Activated CD8-positive, alpha-beta memory T cell treated with anti-CD3 and anti-CD28 coated beads for 36 hours (primary cell): ENCODE measurements at regions not wholly inside any gene's neighbourhood (a gene's known extent, or its start where the extent isn't known, plus 50 kb on each side); places are given as distances from the start of the nearest gene placed in this dataset.
"Not testable (repeated sequence)": the region's sequence is repeated elsewhere in the genome, so short reads cannot be mapped to it uniquely, and the experiment has no call there.

Experiments
- CTCF ChIA-PET: fragments of 350-600 bp; sonication (Branson Sonifier 250); formaldehyde crosslinking; loops from one replicate; lab custom pipeline; 2021; ENCODE audit warnings: antibody characterized with exemption; lab: Charles Lee
- POLR2A ChIA-PET: fragments of 350-600 bp; sonication (Branson Sonifier 250); formaldehyde crosslinking; loops from one replicate; lab custom pipeline; 2021; ENCODE audit warnings: antibody characterized with exemption; lab: Charles Lee

DNA sequence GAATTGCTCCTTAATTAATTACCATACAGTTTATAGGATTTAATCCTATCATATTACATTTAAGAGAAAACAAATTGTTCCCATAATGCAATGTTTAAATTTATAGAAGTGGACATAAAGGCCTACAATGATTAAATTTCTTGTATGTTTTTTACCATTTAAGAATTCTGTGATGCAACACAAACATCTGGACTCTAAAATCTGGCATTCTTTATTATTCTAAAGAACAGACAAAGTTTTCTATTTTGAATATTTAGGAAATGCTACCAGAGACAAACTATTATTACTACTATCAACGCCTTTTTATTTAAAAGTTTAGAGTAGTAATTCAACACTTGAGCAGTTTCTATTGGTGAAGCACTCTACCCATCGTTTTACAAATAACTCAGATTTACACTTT, 535.1 kb downstream of the TMX3 start:
- CTCF ChIA-PET: no interaction called here
- POLR2A ChIA-PET: no interaction called here

DNA sequence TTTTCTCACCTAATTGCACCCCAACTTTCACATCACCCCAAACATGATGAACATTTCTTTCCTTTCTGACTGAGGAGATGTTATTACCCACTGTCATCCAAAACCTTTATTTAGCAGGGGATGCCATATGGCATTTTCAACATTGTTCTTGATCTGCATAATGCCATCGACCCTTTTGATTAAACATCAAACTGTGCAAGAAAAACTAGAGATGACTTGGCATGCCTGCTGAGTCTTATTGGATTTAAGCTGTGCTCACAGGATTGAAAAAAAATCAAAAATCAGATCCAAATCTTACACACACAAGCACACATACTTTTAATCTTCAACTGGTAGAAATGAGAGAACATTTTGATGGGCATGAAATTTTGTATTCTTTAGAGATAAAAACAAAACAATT, 536.0 kb downstream of the TMX3 start:
- ChIA-PET POLR2A (no interaction called here), CTCF (no interaction called here)

DNA sequence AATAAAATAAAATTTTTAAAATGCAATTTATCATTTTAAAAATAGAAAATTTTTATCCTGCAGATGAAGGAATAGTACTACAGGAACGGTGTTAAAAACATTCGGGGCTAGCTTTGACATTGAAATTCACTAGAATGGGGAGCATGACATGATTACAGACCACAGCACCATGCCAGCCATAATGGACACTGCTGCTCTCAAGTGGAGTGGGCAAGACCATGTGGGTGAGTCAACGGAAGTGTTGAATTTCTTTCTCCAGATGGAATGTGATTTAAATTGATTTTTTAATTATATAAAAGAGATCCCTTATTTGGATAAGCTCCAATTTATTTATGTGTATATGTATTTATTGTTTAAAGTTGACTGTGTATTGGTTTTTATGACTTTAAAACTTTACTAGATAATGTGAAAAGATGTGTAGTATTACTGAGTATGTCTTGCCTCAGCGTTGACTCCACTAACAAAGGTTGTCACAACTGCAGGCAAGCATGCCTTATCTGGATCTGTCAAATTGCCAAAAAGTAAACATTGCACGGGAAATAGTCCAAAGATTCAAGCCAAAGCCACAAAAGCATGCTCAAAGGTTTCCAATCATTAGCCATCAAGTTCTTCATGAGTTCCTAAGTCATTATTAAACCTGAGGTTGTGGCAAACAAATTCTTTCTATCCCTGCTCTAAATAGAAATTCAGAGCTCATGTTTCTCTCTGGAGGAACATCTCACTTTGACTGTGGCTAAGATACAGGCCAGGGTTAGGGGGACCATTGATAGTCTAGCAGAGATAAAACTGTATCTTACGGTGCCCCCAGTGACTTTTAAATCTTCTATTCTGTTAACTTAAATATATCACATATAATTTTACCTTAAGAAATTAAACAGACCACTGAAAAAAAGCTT, 536.9 kb downstream of the TMX3 start:
- ChIA-PET CTCF (no interaction called here), POLR2A (no interaction called here)

DNA sequence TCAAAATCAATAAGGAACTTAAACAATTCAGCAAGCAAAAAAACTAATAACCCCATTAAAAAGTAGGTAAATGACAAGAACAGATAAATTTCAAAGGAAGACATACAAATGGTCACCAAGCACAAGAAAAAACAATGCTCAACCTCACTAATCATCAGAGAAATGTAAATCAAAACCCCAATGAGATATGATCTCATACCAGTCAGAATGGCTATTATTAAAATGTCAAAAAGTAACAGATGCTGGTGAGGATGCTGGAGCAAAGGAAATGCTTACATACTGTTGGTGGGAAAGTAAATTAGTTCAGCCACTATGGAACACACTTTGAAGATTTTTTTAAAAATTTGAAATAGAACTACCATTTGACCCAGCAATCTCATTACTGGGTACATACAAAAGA, 538.0 kb downstream of the TMX3 start:
- POLR2A ChIA-PET: no interaction called here
- CTCF ChIA-PET: no interaction called here

DNA sequence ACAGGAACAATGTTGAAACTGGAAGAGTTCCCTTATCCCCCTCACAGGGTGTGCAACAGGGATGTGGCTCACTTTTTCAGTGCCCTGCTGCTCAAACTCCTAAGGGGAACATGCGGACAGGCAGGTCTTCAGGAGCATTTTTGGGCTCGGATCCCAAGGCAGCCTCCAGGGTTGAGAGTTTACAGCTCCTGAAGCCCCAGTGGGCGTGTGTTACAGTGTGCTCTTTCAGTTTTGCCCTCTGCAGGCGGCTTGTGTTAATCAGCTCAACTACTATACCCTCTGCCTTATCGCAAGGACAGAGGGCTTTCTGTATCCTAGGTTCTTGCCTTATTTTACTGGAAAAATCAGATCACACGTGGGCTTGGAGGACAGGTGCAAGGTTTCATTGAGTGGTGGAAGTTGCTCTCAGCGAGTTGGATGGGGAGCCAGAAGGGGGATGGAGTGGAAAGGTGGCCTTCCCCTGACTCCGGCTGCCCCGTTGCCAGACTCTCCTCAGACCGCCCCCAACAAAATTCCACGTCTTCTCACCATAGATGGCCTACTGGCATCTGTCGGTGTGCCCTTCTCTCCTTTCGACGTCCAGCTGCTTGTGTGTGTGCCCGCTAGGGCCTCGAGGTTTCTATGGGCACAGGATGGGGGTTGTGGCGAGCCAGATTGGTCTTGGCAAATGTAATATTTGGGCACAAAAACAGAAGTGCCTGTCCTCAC, 541.9 kb downstream of the TMX3 start:
- CTCF ChIA-PET: no interaction called here

DNA sequence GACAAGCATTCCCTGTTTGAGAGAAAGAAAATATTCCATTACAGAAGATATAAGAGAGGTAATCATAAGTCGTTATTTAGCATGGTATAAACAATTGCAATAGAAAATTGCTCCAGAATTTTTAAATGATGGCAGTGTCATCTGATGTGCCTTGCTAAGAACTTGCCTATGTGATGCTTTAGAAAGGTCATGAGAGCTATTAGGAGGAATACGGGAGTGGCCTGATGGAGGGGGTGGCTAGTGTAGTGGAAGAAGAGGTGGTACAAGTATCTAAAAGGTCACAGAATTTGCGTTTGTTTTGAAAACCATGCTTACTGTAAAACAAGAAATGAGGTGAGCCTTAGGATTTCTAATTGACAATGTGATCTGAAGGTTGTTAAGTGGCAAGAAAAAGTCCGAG, 550.0 kb downstream of the TMX3 start:
- POLR2A ChIA-PET: no interaction called here
- CTCF ChIA-PET: no interaction called here

More for the DNA sequence above, 541.9 kb downstream of the TMX3 start:
- POLR2A ChIA-PET: no interaction called here

DNA sequence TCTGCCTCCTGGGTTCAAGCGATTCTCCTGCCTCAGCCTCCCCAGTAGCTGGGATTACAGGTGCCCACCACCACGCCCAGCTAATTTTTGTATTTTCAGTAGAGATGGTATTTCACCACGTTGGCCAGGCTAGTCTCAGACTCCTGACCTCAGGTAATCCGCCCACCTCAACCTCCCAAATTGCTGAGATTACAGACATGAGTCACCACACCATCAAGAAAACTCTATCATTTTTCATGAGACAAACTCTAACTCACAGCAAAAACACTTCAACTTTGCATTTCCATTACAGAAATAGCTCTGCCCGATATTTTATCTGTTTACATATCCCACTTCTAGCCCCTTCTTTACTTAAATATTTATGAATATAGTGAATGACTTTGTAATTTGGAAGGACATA, 561.1 kb downstream of the TMX3 start:
- CTCF ChIA-PET: not testable (repeated sequence)

DNA sequence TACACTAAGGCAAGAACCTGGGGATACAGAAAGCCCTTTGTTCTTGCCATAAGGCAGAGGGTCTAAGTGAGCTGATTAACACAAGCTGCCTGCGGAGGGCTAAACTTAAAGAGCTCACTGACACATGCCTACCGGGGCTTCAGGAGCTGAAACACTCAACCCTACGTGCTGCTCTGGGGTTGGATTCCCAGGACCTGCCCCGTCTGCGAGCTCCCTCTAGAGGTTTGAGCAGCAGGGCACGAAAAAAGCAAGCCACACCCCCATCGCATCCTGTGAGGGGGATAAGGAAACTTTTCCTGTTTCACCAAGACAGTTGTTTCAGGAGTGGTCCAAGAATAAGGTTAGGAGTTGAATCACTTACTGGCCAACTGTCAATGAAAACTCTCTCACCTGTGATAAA, 562.1 kb downstream of the TMX3 start:
- ChIA-PET POLR2A (no interaction called here), CTCF (no interaction called here)

More for the DNA sequence above, 561.1 kb downstream of the TMX3 start:
- POLR2A ChIA-PET: not testable (repeated sequence)

DNA sequence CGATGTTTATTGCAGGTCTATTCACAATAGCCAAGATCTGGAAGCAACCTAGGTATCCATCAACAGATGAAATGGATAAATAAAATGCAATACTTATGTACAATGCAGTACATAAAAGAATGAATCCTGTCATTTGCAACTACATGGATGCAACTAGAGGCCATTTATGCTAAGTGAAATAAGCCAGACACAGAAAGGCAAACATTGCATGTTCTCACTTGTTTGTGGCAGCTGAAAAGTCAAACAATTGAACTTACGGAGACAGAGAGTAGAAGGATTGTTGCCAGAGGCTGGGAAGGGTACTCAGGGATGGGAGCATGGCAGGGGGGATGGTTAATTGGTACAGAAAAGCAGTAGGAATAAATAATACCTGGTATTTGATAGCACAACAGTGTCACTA, 563.9 kb downstream of the TMX3 start:
- ChIA-PET CTCF (no interaction called here), POLR2A (no interaction called here)

DNA sequence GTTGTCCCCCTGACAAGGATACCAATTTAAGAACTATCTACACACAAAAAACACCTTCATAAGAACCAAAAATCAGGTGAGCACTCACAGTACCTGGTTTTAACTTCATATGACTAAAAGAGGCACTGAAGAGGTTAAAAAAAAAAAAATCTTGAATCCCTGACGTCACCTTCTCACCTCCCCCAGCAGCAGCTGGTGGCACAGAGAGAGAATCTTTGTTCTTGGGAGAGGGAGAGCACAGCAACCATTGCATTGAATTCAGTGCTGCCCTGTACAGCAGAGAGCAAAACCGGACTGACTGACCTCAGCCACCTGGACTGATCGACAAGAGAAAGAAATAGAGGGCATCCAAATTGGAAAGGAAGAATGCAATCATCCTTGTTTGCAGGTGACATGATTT, 566.0 kb downstream of the TMX3 start:
- ChIA-PET POLR2A (no interaction called here), CTCF (no interaction called here)

DNA sequence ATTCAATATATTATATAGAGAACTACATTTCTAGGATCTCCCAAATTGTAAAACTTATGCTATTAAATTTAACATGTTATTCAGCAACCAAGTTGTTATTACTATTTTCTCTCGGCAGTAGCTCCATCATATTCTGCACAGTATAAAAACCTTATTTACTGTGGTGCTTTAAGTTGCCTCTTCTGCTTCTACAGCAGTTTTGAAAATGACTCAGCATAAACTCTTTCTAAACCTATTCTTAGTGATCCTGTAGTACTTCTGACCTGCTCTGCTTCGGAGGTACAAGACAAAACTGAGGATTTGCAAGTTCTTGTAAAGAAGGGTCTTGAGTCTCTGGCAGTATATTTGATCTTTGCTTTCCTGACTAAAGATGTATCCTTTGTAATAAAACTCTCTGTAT, 567.2 kb downstream of the TMX3 start:
- CTCF ChIA-PET: no interaction called here
- POLR2A ChIA-PET: no interaction called here

DNA sequence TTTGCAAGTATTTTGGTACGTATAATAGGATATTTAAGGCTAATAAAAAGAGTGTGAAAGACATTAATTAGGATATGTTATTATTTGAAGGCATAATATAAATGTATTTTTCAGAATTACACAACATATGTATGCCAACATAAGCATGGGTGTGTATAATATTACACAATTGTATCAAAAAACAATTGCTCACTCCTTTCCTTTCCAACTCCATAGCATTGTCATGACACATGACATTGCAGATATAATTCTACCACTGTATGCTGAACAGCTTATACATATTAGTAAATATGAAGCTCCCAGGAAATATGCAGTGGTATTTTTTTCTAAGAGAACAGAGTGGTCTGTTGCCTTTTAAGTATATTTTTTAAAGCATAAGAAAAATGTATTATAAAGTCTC, 593.1 kb downstream of the TMX3 start:
- CTCF ChIA-PET: no interaction called here
- POLR2A ChIA-PET: no interaction called here

DNA sequence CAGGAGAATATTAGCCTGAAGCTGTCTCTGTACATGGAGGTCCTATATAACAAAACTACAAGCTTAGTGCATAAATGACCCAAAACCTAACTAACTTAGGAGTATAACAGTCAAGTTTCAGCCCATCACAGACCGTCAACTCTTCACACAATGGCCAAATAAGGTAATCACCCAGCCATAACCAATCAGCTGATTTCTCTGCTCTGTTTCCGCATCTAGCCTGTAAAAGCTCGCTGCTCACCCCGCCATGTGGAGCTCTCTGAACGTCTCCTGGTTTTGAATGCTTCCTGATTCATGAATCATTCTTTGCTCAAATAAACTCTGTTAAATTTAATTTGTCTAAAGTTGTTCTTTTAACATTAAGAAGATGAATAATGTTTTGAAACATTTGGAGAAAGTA, 593.6 kb downstream of the TMX3 start:
- POLR2A ChIA-PET: no interaction called here
- CTCF ChIA-PET: no interaction called here

DNA sequence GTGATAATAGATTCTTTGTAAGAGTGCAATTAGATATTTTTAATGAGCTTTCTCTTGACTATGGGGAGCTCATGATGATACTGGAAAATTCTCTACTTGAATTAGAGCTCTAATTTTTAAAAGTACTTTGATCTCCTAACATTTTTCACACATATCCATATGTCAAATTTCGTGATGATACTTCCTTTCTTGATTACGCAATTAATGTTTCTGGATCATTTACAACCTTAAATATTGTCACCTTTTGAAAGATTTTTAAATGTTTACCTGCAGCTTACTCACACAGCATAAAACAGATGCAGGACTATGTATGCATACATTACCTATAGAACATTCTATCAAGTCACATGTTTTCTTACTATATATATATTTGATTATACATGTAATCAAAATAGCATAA, 598.5 kb upstream of the DSEL start:
- ChIA-PET CTCF (no interaction called here), POLR2A (no interaction called here)

DNA sequence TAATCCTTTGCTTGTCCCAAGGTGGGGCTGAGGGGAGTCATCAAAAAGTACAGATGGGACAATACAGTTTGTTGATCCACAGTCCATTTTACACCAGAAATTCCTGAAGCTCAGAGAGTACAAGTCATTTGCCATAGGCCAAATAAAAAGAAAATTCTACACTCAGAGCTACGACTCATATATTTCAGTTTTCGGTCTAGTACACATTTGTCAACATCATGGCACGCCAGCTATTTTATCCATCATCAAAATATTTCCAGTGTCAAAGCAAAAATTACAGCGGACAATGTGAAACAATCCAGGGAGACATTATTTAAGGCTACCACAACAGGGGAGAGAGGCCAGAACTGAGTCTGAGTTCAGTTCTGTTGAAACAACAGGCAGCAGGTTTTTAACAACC, 587.5 kb upstream of the DSEL start:
- CTCF ChIA-PET: no interaction called here
- POLR2A ChIA-PET: no interaction called here

DNA sequence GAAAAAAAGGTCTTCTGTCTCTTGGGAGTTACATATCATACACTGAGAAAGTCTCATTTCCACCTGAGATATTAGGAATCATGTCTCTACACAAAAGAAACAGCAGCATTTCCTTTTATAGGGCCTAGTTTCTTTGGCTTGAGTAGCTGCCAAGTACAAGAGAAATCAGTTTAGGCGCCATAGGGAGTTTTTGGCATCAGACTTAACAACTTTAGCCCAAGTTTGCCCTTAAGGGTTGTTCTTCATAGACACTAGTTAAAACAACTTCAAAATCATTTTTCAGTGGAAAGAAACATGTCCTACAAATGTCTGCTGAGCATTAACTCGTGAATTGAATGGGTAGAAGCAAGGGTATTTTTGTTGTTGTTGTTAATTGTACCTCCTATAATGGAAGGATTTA, 587.0 kb upstream of the DSEL start:
- POLR2A ChIA-PET: no interaction called here
- CTCF ChIA-PET: no interaction called here

DNA sequence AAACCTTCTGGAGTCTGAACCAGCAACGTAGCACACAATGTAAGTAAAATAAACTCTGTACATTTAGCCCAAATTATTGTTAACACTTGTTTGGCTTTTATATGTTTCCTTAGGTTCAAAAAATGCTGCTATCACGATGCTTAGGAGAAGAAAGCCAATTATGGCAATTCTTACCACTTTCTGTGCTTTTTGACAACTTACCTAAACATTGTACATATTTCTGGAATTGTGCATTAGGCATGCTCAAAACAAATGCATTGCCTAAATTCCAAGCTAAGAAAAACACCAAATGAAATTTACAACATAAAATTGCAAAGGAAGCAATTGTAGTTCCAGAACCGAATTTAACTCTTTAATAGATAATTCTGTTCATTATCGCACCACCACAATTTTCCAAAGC, 585.6 kb upstream of the DSEL start:
- POLR2A ChIA-PET: no interaction called here

DNA sequence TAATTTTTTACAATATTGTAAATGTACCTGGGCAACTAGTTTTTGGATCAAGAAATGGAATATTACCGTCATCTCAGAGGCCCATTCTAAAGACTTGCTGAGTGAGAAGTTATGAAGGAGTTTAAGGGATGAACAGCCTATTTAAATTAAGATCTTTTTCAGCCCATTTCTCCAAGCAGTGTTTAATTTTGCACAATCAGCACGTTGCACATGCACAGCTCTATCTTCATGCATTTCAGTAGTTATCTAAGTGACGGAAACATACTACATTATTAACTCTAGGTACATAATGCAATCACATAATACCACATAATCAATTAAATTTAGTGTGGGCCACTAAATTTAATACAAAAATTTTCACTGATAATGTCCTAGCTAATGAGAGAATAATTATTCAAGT, 582.1 kb upstream of the DSEL start:
- POLR2A ChIA-PET: no interaction called here

More for the DNA sequence above, 585.6 kb upstream of the DSEL start:
- CTCF ChIA-PET: interaction anchor here (0.7 kb wide), 2 partner anchors 125 to 151 kb away, joined by 3 to 4 read pairs; no protein-coding TSS in a partner anchor

DNA sequence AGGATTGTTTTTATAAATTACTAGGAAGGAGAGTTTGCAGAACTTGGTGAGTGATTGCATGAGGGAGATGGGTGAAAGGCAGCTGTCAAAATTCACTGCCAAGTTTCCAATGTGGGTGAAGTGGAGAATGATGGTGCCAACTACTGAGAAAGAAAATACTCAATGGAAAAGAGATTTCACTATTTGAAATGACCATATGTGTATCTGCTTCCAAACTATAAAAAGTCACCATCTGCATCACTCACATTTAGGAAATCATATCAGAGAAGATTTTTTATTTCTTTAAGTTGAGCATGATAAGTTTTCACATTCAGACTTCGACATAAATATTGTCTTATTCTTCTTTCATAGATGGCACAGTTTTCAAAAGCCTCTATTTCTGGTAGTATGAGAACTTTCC, 570.0 kb upstream of the DSEL start:
- ChIA-PET CTCF (interaction anchor here (0.6 kb wide), 1 partner anchor 378 kb away, joined by 3 read pairs; no protein-coding TSS in a partner anchor), POLR2A (no interaction called here)

More for the DNA sequence above, 582.1 kb upstream of the DSEL start:
- CTCF ChIA-PET: no interaction called here

DNA sequence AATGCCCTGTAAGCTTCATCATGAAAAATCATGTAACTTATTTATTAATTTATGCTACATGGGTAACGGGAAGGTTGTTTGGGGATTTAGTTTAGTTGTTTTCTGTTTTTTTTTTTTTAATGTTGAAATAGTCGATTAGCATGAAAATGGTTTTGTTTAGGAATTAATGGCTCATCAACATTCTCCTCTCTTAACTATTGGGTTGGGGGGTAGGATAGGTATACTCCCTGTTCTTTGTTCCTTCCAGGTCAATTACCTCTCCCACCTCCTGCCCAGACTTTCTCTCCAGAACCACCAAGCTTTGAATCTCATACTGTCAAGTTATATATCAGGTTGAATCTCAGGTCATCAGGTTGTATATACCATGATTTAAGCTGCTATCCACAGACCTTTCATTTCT, 568.7 kb upstream of the DSEL start:
- CTCF ChIA-PET: no interaction called here
- POLR2A ChIA-PET: no interaction called here

DNA sequence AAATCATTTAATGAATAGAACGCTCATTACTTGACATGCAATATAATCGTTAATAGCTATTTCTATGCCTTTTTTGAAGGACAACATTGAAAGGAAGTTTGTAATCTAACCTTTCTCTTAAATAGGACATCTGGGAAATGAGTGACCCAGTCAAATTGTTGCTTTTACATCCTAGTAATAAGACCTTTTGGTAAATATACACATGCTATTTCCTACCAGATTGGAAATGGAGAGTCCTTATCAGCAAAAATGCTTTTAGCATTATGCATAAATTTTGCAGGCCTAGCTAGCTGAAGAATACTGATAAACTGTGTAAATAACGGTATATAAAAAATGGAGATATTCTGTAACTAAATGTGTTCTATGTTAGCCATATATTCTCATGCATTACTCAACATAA, 567.3 kb upstream of the DSEL start:
- ChIA-PET POLR2A (no interaction called here), CTCF (no interaction called here)
